Smooth muscle cell (in vitro differentiated cells): ENCODE measurements at regions not wholly inside any gene's neighbourhood (a gene's known extent, or its start where the extent isn't known, plus 50 kb on each side); places are given as distances from the start of the nearest gene placed in this dataset.

Source experiments
- DNase-seq: peaks from one replicate; lab custom pipeline; 2025; ENCODE audit not compliant: unreplicated experiment; lab: John Stamatoyannopoulos, UW
- H2AFZ ChIP-seq: fragments of 200-600 bp; sonication (generic); 2 replicates; pipeline ENCODE4 v1.6.0; 2016; ENCODE audit warnings: antibody characterized with exemption, low read depth, mild to moderate bottlenecking
- H3F3A ChIP-seq: fragments of 200-600 bp; sonication (generic); 2 replicates; pipeline ENCODE4 v1.6.0; 2017; ENCODE audit warnings: antibody characterized with exemption, low read depth
- H3K27ac ChIP-seq: fragments of 200-600 bp; sonication (generic); 2 replicates; pipeline ENCODE4 v1.5.1; 2016; ENCODE audit warnings: low read depth, mild to moderate bottlenecking
- H3K27me3 ChIP-seq: fragments of 200-600 bp; sonication (generic); 2 replicates; pipeline ENCODE4 v1.6.1; 2016; ENCODE audit warnings: low read depth, mild to moderate bottlenecking
- H3K36me3 ChIP-seq: fragments of 200-600 bp; sonication (generic); 2 replicates; pipeline ENCODE4 v1.5.1; 2016; ENCODE audit warnings: low read depth
- H3K4me1 ChIP-seq: fragments of 200-600 bp; sonication (generic); 2 replicates; pipeline ENCODE4 v1.5.1; 2016; ENCODE audit warnings: low read depth
- H3K4me2 ChIP-seq: fragments of 200-600 bp; sonication (generic); 2 replicates; pipeline ENCODE4 v1.6.0; 2016; ENCODE audit warnings: mild to moderate bottlenecking
- H3K4me3 ChIP-seq: fragments of 200-600 bp; sonication (generic); 2 replicates; pipeline ENCODE4 v1.5.1; 2016; ENCODE audit warnings: mild to moderate bottlenecking
- H3K79me2 ChIP-seq: fragments of 200-600 bp; sonication (generic); 2 replicates; pipeline ENCODE4 v1.6.0; 2016; ENCODE audit warnings: low read depth, mild to moderate bottlenecking
- H3K9ac ChIP-seq: fragments of 200-600 bp; sonication (generic); 2 replicates; pipeline ENCODE4 v1.6.0; 2016; ENCODE audit warnings: low read depth
- H3K9me3 ChIP-seq: fragments of 200-600 bp; sonication (generic); replicated peaks from 2 replicates; pipeline ENCODE4 v1.5.1; 2016; ENCODE audit warnings: low read depth
- H4K20me1 ChIP-seq: fragments of 200-600 bp; sonication (generic); 2 replicates; pipeline ENCODE4 v1.6.0; 2016; ENCODE audit warnings: low read depth
- CTCF ChIP-seq: fragments of 200-600 bp; sonication (generic); IDR thresholded peaks from 2 replicates; pipeline ENCODE4 v1.5.1; 2017; ENCODE audit warnings: borderline replicate concordance, mild to moderate bottlenecking, antibody characterized with exemption; ENCODE audit not compliant: insufficient read depth, poor library complexity, severe bottlenecking
- WGBS: methylation state at CpG from one replicate; pipeline ENCODE4 v1.1.7; 2016; ENCODE audit warnings: low lambda C conversion rate; 5-methylcytosine and 5-hydroxymethylcytosine counted together

- H3F3A ChIP-seq = no peaks in the 10 kb centered on the region
- no peaks in the 10 kb centered on the region for H3K27me3 ChIP-seq
- WGBS = 57% methylated on average over 2 of the region's 2 CpGs
- no peaks in the 10 kb centered on the region for H3K79me2 ChIP-seq
- H3K9me3 ChIP-seq = no peaks in the 10 kb centered on the region
- no peak for TF ChIP-seq CTCF
- H3K4me1 ChIP-seq = no peaks in the 10 kb centered on the region
- no peak overlapping the region for H3K4me2 ChIP-seq
- no peak overlapping the region for H3K4me3 ChIP-seq
- H2AFZ ChIP-seq = no peak overlapping the region
- H3K9ac ChIP-seq = no peak overlapping the region
- H3K36me3 ChIP-seq = no peaks in the 10 kb centered on the region
- H4K20me1 ChIP-seq = no peaks in the 10 kb centered on the region
- H3K27ac ChIP-seq = no peak overlapping the region
- no peak for DNase-seq
Measured at GRCh38 chr18:70455731-70456130, 166.9 kb downstream of the SOCS6 start.

- H3K4me2 ChIP-seq = no peak overlapping the region
- H3K27ac ChIP-seq = no peak overlapping the region
- TF ChIP-seq CTCF = peak; percentile 83
- WGBS = 48% methylated on average over 5 of the region's 5 CpGs
- no peaks in the 10 kb centered on the region for H3K27me3 ChIP-seq
- no peaks in the 10 kb centered on the region for H4K20me1 ChIP-seq
- H3K4me1 ChIP-seq = no peaks in the 10 kb centered on the region
- H2AFZ ChIP-seq = no peak overlapping the region
- H3F3A ChIP-seq = no peaks in the 10 kb centered on the region
- no peaks in the 10 kb centered on the region for H3K9me3 ChIP-seq
- no peak overlapping the region for H3K9ac ChIP-seq
- H3K36me3 ChIP-seq = no peaks in the 10 kb centered on the region
- H3K79me2 ChIP-seq = no peaks in the 10 kb centered on the region
- H3K4me3 ChIP-seq = no peak overlapping the region
- no peak for DNase-seq
Measured at GRCh38 chr18:70454704-70455322, 166.0 kb downstream of the SOCS6 start.

DNA sequence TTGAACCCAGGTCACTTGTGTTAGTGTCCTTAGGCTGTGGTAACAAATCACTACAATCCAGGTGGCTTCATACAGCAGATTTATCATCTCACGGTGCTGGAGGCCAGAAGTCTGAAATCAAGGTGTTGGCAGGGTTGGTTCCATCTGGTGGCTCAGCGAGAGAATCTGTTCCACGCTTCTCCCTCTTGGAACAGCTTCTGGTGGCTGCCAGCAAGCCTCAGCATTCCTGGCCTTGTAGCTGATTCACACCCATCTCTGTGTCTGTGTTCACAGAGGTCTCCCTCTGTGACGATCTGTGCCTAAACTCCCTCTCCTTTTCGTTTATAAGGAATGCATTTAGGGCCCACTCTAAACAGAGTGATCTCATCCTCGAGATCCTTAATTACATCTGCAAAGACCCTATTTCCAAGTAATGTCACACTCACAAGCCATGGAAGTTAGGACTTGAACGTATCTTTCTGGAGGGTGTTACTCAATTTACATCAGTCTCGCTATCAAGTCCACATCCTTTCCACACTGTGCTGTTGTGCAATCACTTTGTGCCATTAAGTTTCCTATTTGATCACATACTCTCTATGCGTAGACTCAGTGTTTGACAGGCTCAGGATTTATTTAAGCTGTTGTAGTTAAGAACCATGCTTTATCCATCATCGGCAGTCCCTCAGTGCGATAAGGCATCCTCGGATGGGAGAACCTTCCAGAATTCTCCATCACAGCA, 164.4 kb downstream of the SOCS6 start:
- Histone ChIP-seq H2AFZ (peak overlapping the region; percentile 65), H3K4me2 (no peak overlapping the region), H3K9ac (no peak overlapping the region), H3K27ac (no peak overlapping the region), H3K36me3 (no peaks in the 10 kb centered on the region), H3K4me1 (no peaks in the 10 kb centered on the region), H3K9me3 (no peaks in the 10 kb centered on the region), H3F3A (no peaks in the 10 kb centered on the region), H4K20me1 (no peaks in the 10 kb centered on the region), H3K27me3 (no peaks in the 10 kb centered on the region), H3K79me2 (no peaks in the 10 kb centered on the region), H3K4me3 (no peak overlapping the region)
- no peak for DNase-seq
- WGBS = 63% methylated on average over 12 of the region's 12 CpGs
- TF ChIP-seq CTCF = no peak

- no peaks in the 10 kb centered on the region for H3K27me3 ChIP-seq
- no peak for DNase-seq
- H3F3A ChIP-seq = no peaks in the 10 kb centered on the region
- no peaks in the 10 kb centered on the region for H3K36me3 ChIP-seq
- H4K20me1 ChIP-seq = no peaks in the 10 kb centered on the region
- H3K9me3 ChIP-seq = no peaks in the 10 kb centered on the region
- no peaks in the 10 kb centered on the region for H3K79me2 ChIP-seq
- no peaks in the 10 kb centered on the region for H3K4me1 ChIP-seq
- TF ChIP-seq CTCF = no peak
- no peak overlapping the region for H3K4me2 ChIP-seq
- H3K9ac ChIP-seq = no peak overlapping the region
- H2AFZ ChIP-seq = no peak overlapping the region
- no peak overlapping the region for H3K27ac ChIP-seq
- 91% methylated on average over 14 of the region's 14 CpGs for WGBS
- no peak overlapping the region for H3K4me3 ChIP-seq
Measured at GRCh38 chr18:70452501-70452900, 163.7 kb downstream of the SOCS6 start.
